ENCODE measurements at regions not wholly inside any gene's neighbourhood (a gene's known extent, or its start where the extent isn't known, plus 50 kb on each side); places are given as distances from the start of the nearest gene placed in this dataset.

GRCh38 chr7:41148521-41148951 is 554.4 kb downstream of the INHBA start:
- Histone ChIP-seq H3K4me1 (ENCODE audit: insufficient read depth) (no peaks in the 10 kb centered on the region), H3K4me3 (no peak overlapping the region), H3K4me2 (no peak overlapping the region), H3K79me2 (no peaks in the 10 kb centered on the region), H3K36me3 (replicated peaks; ENCODE audit: insufficient read depth, low read depth) (no peaks in the 10 kb centered on the region), H2AFZ (no peak overlapping the region), H3K27me3 (no peaks in the 10 kb centered on the region), H3K9me3 (ENCODE audit: low read depth) (no peaks in the 10 kb centered on the region), H3K9me2 (replicated peaks; ENCODE audit: insufficient read depth) (no peaks in the 10 kb centered on the region), H4K20me1 (ENCODE audit: insufficient read depth, poor library complexity, severe bottlenecking) (no peaks in the 10 kb centered on the region), H3K27ac (peak overlapping the region; percentile 26)
- TF ChIP-seq EZH2phosphoT487 (IDR thresholded peaks at IDR 0.05; ENCODE audit: low read depth, severe bottlenecking, unreplicated experiment) (no peak), EZH2 (IDR thresholded peaks at IDR 0.05; ENCODE audit: borderline replicate concordance) (no peak), CTCF (IDR thresholded peaks at IDR 0.05; ENCODE audit: poor library complexity) (no peak)
- no peak for DNase-seq (ENCODE audit: low spot score)
- 74% methylated on average over 1 of the region's 1 CpG for WGBS (ENCODE audit: low lambda C conversion rate, missing lambda C conversion rate)

- no peaks in the 10 kb centered on the region for H3K36me3 ChIP-seq (replicated peaks; ENCODE audit: insufficient read depth, low read depth)
- DNase-seq (ENCODE audit: low spot score), result no peak
- no peak overlapping the region for H3K4me3 ChIP-seq
- H3K27me3 ChIP-seq, result no peaks in the 10 kb centered on the region
- 77% methylated on average over 3 of the region's 3 CpGs for WGBS (ENCODE audit: low lambda C conversion rate, missing lambda C conversion rate)
- no peaks in the 10 kb centered on the region for H3K4me1 ChIP-seq (ENCODE audit: insufficient read depth)
- TF ChIP-seq CTCF (IDR thresholded peaks at IDR 0.05; ENCODE audit: poor library complexity), result no peak
- no peak for TF ChIP-seq EZH2phosphoT487 (IDR thresholded peaks at IDR 0.05; ENCODE audit: low read depth, severe bottlenecking, unreplicated experiment)
- TF ChIP-seq EZH2 (IDR thresholded peaks at IDR 0.05; ENCODE audit: borderline replicate concordance), result no peak
- no peak overlapping the region for H3K4me2 ChIP-seq
- no peaks in the 10 kb centered on the region for H4K20me1 ChIP-seq (ENCODE audit: insufficient read depth, poor library complexity, severe bottlenecking)
- H3K9me3 ChIP-seq (ENCODE audit: low read depth), result no peaks in the 10 kb centered on the region
- no peaks in the 10 kb centered on the region for H3K9me2 ChIP-seq (replicated peaks; ENCODE audit: insufficient read depth)
- H2AFZ ChIP-seq, result no peak overlapping the region
- H3K27ac ChIP-seq, result peak overlapping the region; percentile 26
- H3K79me2 ChIP-seq, result no peaks in the 10 kb centered on the region
These were observed 555.0 kb downstream of the INHBA start for GRCh38 chr7:41147606-41148485.

- no peak for DNase-seq (ENCODE audit: low spot score)
- Histone ChIP-seq H3K79me2 (no peaks in the 10 kb centered on the region), H3K36me3 (replicated peaks; ENCODE audit: insufficient read depth, low read depth) (no peaks in the 10 kb centered on the region), H3K4me1 (ENCODE audit: insufficient read depth) (no peaks in the 10 kb centered on the region), H3K4me2 (no peak overlapping the region), H4K20me1 (ENCODE audit: insufficient read depth, poor library complexity, severe bottlenecking) (no peaks in the 10 kb centered on the region), H2AFZ (no peak overlapping the region), H3K27ac (no peak overlapping the region), H3K9me3 (ENCODE audit: low read depth) (no peaks in the 10 kb centered on the region), H3K4me3 (no peak overlapping the region), H3K27me3 (no peaks in the 10 kb centered on the region), H3K9me2 (replicated peaks; ENCODE audit: insufficient read depth) (no peaks in the 10 kb centered on the region)
- WGBS (ENCODE audit: low lambda C conversion rate, missing lambda C conversion rate), result 92% methylated on average over 3 of the region's 3 CpGs
- no peak for TF ChIP-seq EZH2phosphoT487 (IDR thresholded peaks at IDR 0.05; ENCODE audit: low read depth, severe bottlenecking, unreplicated experiment)
- TF ChIP-seq EZH2 (IDR thresholded peaks at IDR 0.05; ENCODE audit: borderline replicate concordance), result no peak
- no peak for TF ChIP-seq CTCF (IDR thresholded peaks at IDR 0.05; ENCODE audit: poor library complexity)
These were observed 556.5 kb downstream of the INHBA start for GRCh38 chr7:41146429-41146828.
